HepG2 (cell line): ENCODE measurements at regions not wholly inside any gene's neighbourhood (a gene's known extent, or its start where the extent isn't known, plus 50 kb on each side); places are given as distances from the start of the nearest gene placed in this dataset.

Experiments
- ATAC-seq: fragments of 200-7000 bp; cut with Tn5 transposase; 3 replicates; pipeline ENCODE4 v1.9.1; 2020; ENCODE audit warnings: mild to moderate bottlenecking, moderate library complexity
- BruUV-seq: library from RNA; stranded (reverse); fragments of 400-500 nt; replicated peaks from 2 replicates; lab custom pipeline; 2021; lab: Mats Ljungman, UMichigan
- CTCF ChIA-PET: fragments of 300-600 bp; formaldehyde crosslinking; extraction: SDS; loops from one replicate; lab custom pipeline; 2021; ENCODE audit warnings: low total read pairs, inconsistent platforms, low intra/inter-chr PET ratio; lab: Yijun Ruan, JAX
- POLR2A ChIA-PET: fragments of 350-600 bp; sonication (Branson Sonifier 250); formaldehyde crosslinking; loops from one replicate; lab custom pipeline; 2020; ENCODE audit warnings: antibody characterized with exemption, inconsistent platforms; lab: Yijun Ruan, JAX
- DNase-seq: peaks from one replicate; pipeline ENCODE4 v3.0.0-alpha.2; 2015; ENCODE audit warnings: low spot score
- FAIRE-seq: peaks from 3 replicates; lab custom pipeline; 2011; peaks lifted over from hg19 to GRCh38; lab: Jason Lieb, UNC
- H2AFZ ChIP-seq: one replicate; pipeline ENCODE4 v1.6.1; 2011; ENCODE audit warnings: low read length, inconsistent platforms
- H3K27ac ChIP-seq: fragments of 300-600 bp; 3 replicates; pipeline ENCODE4 v1.8.0; 2011; ENCODE audit warnings: mixed run types, mild to moderate bottlenecking, mixed read lengths, low read length, inconsistent platforms; ENCODE audit not compliant: insufficient read depth; ENCODE audit errors: extremely low read length
- H3K27me3 ChIP-seq, 2 experiments: fragments of 200-600 bp in 1 of 2; 2 replicates in 1 of 2; 3 replicates in 1 of 2; pipeline versions ENCODE4 v1.6.0 to v1.8.0; 2011; ENCODE audit warnings: low read length in 2 of 2, mild to moderate bottlenecking in 2 of 2, moderate library complexity in 2 of 2, inconsistent platforms in 1 of 2; ENCODE audit not compliant: insufficient read depth in 2 of 2, control insufficient read depth in 1 of 2
- H3K36me3 ChIP-seq, 2 experiments: fragments of 200-600 bp in 1 of 2; replicated peaks in 1 of 2; 2 replicates in 1 of 2; 3 replicates in 1 of 2; pipeline versions ENCODE4 v1.5.1 to v1.8.0; 2011; ENCODE audit warnings: low read length in 2 of 2, inconsistent platforms in 1 of 2; ENCODE audit not compliant: insufficient read depth in 2 of 2, control insufficient read depth in 1 of 2
- H3K4me1 ChIP-seq: 2 replicates; pipeline ENCODE4 v1.5.1; 2012; ENCODE audit warnings: low read length, inconsistent platforms; ENCODE audit not compliant: insufficient read depth
- H3K4me2 ChIP-seq: 2 replicates; pipeline ENCODE4 v1.6.0; 2011; ENCODE audit warnings: low read depth, low read length, inconsistent platforms
- H3K4me3 ChIP-seq, 3 experiments: fragments of 200-600 bp in 1 of 3; sonication (generic), shearing (Covaris generic) in 1 of 3; replicated peaks in 1 of 3; 2 replicates each; pipeline ENCODE4 v1.5.1; 2011 to 2016; ENCODE audit warnings: low read length in 3 of 3, inconsistent platforms in 2 of 3, low read depth in 2 of 3, mild to moderate bottlenecking in 2 of 3, control low read depth in 1 of 3, mixed read lengths in 1 of 3; ENCODE audit not compliant: insufficient read depth in 1 of 3
- H3K79me2 ChIP-seq: one replicate; pipeline ENCODE4 v1.6.1; 2011; ENCODE audit warnings: low read length, inconsistent platforms; ENCODE audit not compliant: insufficient read depth
- H3K9ac ChIP-seq: 2 replicates; pipeline ENCODE4 v1.6.0; 2011; ENCODE audit warnings: mild to moderate bottlenecking, low read depth, low read length, inconsistent platforms; ENCODE audit not compliant: insufficient read depth
- H3K9me3 ChIP-seq: 2 replicates; pipeline ENCODE4 v1.5.1; 2012; ENCODE audit warnings: mild to moderate bottlenecking, low read length
- H4K20me1 ChIP-seq: 2 replicates; pipeline ENCODE4 v1.6.0; 2011; ENCODE audit warnings: inconsistent platforms, mild to moderate bottlenecking, low read length, moderate library complexity; ENCODE audit not compliant: insufficient read depth
- HOXA9 ChIP-seq: sonication (generic); formaldehyde crosslinking; IDR thresholded peaks from 2 replicates; pipeline ENCODE4 v1.8.1; 2022; ENCODE audit warnings: missing genetic modification reagents, mild to moderate bottlenecking, moderate library complexity, borderline replicate concordance
- MBD4 ChIP-seq: IDR thresholded peaks from 2 replicates; pipeline ENCODE4 v1.6.1; 2012; ENCODE audit warnings: low read length, inconsistent platforms, borderline replicate concordance
- ZNF136 ChIP-seq: sonication (generic); formaldehyde crosslinking; IDR thresholded peaks from 2 replicates; pipeline ENCODE4 v1.8.1; 2022; ENCODE audit warnings: low read depth, mild to moderate bottlenecking, moderate library complexity, missing genetic modification reagents
- ZNF570 ChIP-seq: sonication (generic); formaldehyde crosslinking; IDR thresholded peaks from 2 replicates; pipeline ENCODE4 v1.4.0; 2020; ENCODE audit warnings: mild to moderate bottlenecking, missing genetic modification reagents, borderline replicate concordance
- ZNF703 ChIP-seq: sonication (generic); formaldehyde crosslinking; IDR thresholded peaks from 2 replicates; pipeline ENCODE4 v1.5.1; 2020; ENCODE audit warnings: missing genetic modification reagents, mild to moderate bottlenecking, moderate library complexity, borderline replicate concordance
- WGBS: methylation state at CpG from one replicate; pipeline ENCODE4 v1.1.6; 2017; ENCODE audit warnings: low lambda C conversion rate; 5-methylcytosine and 5-hydroxymethylcytosine counted together
- in situ Hi-C: cut with HindIII; loops from 2 replicates; pipeline ENCODE4 v1.10.0; 2017; ENCODE audit warnings: low pct_unique_long_range_greater_than_20kb; ENCODE audit not compliant: extremely low pct_ligation_motif_present
- intact Hi-C: fragments of 100-400 bp; cut with micrococcal nuclease; formaldehyde crosslinking; loops from one replicate; pipeline ENCODE4 v1.10.0; 2022; ENCODE audit not compliant: unreplicated experiment
- TF ChIP-seq, protein P1 (sequence below): sonication (generic); formaldehyde crosslinking; IDR thresholded peaks from 2 replicates; pipeline ENCODE4 v1.4.0; 2020; ENCODE audit warnings: missing genetic modification reagents, borderline replicate concordance

GRCh38 chr1:58422436-58422835 lies 124.1 kb downstream of the OMA1 start:
- no peaks in the 10 kb centered on the region for H3K79me2 ChIP-seq

More at GRCh38 chr1:58422436-58422835, 124.1 kb downstream of the OMA1 start:
- H3K4me2 ChIP-seq, result no peak overlapping the region
- H4K20me1 ChIP-seq, result no peaks in the 10 kb centered on the region
- H2AFZ ChIP-seq, result no peak overlapping the region
- ATAC-seq (no peak), DNase-seq (no peak), FAIRE-seq (no peak)
- no peak overlapping the region for H3K9ac ChIP-seq
- H3K27me3 ChIP-seq, result no peaks in the 10 kb centered on the region; a peak in 1 of 5 replicates
- H3K9me3 ChIP-seq, result no peaks in the 10 kb centered on the region
- in situ Hi-C loops, result no loop called here
- ChIA-PET POLR2A (no interaction called here), CTCF (no interaction called here)
- BruUV-seq, result no TSS peak
- H3K4me3 ChIP-seq, result no peak overlapping the region
- intact Hi-C loops, result no loop called here
- 17% methylated on average over 4 of the region's 4 CpGs for WGBS
- H3K36me3 ChIP-seq, result no peaks in the 10 kb centered on the region
- H3K27ac ChIP-seq, result no peak overlapping the region
- H3K4me1 ChIP-seq, result peaks cover 4% of the 10 kb centered on the region; the same call in 1 of the 2 replicates
- TF ChIP-seq ZNF703 (no peak), ZNF570 (CRISPR knock-in tag) (no peak), HOXA9 (CRISPR knock-in tag) (no peak), ZNF136 (CRISPR knock-in tag) (no peak), MBD4 (no peak)
- TF ChIP-seq, protein P1, sequence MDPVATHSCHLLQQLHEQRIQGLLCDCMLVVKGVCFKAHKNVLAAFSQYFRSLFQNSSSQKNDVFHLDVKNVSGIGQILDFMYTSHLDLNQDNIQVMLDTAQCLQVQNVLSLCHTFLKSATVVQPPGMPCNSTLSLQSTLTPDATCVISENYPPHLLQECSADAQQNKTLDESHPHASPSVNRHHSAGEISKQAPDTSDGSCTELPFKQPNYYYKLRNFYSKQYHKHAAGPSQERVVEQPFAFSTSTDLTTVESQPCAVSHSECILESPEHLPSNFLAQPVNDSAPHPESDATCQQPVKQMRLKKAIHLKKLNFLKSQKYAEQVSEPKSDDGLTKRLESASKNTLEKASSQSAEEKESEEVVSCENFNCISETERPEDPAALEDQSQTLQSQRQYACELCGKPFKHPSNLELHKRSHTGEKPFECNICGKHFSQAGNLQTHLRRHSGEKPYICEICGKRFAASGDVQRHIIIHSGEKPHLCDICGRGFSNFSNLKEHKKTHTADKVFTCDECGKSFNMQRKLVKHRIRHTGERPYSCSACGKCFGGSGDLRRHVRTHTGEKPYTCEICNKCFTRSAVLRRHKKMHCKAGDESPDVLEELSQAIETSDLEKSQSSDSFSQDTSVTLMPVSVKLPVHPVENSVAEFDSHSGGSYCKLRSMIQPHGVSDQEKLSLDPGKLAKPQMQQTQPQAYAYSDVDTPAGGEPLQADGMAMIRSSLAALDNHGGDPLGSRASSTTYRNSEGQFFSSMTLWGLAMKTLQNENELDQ (CRISPR knock-in tag), result no peak
